Activated CD8-positive, alpha-beta memory T cell treated with anti-CD3 and anti-CD28 coated beads, Interleukin-2, amount 50 U/mL, for 48 hours (primary cell): ENCODE measurements at regions not wholly inside any gene's neighbourhood (a gene's known extent, or its start where the extent isn't known, plus 50 kb on each side); places are given as distances from the start of the nearest gene placed in this dataset.

ENCODE experiments used
- DNase-seq: peaks from one replicate; pipeline ENCODE4 v3.0.0-alpha.2; 2020

DNA sequence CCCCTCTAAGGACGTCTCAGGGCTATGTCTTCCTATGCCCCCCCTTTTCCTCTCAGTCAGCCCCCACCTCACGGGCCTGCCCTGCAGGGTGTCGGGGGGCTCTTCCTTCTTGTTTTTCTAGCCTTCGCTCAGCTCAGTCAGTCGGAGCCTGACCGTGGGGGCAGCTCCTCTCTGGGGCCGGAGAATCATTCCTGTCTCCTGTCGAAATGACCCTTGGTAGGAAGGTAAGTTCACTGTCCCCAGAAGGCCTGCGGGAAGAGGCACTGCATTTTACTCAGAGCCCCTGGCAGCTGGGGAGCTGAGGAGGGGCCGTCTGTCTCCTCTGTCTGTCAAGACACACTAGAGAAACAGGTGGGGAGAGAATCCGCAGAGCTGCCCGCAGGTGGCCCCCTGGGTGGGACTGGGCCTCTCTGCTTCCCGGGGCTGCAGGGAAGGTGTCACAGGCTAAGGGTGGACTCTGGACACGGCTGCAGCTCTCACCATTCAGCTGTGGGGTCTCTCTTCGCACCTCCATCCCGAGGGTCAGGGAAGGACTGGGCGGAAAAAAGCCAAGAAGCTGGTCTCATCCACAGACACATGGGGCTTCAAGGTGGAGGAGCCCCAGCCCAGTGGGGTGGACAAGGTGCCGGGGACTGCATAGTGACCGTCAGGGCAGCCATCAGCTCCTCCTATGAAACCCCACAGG, 112.8 kb upstream of the TNRC6C start:
- DNase-seq: no peak

DNA sequence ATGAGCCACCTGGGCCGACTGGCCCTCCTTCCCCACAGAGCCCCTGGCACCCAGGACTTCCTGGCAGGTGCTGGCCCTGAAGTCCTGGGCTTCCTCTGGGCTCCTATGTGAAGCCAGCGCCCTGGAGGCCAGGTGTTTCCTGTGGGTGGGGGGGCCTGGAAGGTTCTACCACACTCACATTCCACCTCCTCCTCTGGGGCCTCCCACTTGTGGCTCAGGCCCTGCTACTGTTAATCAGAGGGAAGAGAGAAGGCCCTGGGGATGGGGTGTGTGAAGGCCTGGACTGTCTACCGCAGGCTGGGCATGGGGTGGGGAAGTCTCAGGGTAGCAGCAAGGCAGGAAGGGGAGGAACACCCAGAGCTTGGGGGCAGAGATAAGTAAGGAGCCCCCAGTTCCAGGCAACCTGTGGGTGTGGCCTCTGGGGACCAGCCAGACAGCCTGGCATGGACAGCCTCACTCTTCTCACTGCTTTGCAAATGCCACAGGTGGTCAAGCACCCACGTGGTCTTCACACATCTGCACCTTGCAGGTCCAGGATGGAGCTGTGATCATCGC, 111.9 kb upstream of the TNRC6C start:
- no peak for DNase-seq

DNA sequence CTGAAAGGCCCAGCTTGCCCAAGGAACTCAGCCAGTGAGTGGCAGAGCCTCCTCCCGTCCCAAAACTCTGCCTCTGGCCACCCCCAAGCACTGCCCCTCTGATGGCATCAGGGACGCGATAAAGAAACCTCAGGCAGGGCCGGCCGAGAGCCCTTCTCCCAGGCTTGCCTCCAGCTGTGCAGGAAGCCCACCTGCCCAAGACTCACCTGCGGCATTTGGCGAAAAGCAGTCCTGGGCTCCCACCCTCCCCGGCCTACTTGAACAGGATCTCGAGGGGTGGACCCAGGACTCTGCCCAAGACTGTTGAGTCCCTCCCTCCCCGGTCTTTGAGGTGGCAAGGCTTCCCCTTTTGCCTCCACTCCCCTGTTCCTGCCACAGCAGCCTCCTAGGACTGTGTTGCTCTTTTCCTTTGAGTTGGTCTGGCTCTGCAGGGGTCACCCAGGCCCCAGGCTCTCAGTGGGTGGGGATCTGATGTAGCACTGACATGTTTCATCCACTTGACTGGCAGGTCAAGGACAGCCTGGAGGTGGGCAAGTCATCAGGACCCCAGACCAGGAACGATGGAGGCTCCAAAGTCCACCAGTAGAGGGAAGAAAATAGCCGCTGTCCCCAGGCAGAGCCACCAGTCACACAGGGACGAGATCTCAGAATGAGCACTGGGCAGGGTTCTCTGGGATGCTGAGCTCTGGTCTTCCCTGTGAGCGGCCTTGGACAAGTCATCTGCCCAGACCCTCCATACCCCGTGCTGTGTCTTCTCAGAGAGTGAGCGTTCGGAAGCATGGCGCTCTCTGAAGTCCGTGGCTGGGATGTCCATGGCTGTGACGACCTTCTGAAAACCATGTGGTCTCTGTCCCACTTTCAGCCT, 111.0 kb upstream of the TNRC6C start:
- no peak for DNase-seq

DNA sequence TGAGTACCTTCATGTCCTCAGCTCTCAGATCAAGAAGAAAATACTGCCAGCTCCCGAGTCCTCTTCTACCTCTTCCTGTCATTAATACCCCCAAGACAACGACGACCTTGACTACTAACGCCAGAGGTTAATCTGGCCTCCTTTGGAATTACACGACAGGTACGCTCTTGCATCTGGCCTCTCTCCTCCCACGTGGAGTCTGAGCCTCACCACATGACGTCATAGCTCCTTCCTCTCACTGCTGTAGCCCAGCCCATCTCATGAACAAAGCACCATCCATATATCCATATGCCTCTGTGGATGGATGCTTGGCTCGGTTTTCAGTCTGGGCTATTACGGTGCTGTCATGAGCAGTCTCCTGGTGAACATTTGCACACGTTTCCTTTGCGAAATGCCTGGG, 110.2 kb upstream of the TNRC6C start:
- no peak for DNase-seq

DNA sequence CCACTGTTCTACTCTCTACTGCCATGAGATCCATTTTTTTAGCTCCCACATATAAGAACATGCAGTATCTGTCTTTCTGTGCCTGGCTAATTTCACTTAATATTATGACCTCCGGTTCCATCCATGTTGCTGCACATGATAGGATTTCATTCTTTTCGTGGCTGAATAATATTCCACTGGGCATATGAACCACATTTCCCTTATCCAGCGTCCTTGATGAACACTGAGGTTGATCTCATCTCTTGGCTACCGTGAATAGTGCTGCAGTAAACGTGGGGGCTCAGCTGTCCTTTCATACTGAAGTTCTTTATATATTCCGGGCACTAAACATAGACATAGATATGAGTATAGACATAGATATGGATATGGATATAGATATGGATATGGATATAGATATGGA, 109.3 kb upstream of the TNRC6C start:
- no peak for DNase-seq

DNA sequence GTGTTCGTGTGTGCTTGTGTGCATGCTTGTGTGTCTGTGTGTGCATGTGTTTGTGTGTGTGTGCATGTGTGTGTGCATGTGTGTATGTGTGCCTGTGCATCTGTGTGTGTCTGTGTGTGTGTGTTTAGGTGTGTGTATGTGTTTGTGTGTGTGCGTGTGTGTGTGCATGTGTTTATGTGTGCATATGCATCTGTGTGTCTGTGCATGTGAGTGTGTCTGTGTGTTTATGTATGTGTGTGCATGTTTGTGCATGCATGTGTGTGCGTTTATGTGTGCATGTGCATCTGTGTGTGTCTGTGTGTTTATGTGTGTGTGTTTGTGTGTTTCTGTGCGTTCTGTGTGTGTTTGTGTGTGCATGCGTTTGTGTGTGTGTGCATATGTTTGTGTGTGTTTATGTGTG, 106.6 kb upstream of the TNRC6C start:
- DNase-seq: no peak

DNA sequence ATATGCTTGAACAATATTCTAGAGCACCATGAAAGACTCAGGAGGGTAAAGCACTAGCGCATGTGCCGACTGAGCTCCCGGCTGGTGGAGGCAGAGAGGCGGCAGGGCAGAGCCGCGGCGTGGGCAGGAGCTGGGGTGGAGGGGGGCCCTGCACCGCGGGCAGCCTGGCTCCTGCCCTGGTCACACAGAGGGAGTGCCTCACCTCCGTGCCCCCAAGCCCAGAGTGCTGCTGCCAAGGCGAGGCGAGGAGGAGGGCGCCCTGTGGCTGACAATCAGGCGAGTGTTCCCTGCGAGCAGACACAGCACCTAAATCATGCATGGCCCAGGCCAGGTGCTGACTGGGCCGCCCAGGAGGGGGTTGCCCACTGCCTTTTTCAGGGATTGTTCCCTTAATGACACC, 105.8 kb upstream of the TNRC6C start:
- no peak for DNase-seq

DNA sequence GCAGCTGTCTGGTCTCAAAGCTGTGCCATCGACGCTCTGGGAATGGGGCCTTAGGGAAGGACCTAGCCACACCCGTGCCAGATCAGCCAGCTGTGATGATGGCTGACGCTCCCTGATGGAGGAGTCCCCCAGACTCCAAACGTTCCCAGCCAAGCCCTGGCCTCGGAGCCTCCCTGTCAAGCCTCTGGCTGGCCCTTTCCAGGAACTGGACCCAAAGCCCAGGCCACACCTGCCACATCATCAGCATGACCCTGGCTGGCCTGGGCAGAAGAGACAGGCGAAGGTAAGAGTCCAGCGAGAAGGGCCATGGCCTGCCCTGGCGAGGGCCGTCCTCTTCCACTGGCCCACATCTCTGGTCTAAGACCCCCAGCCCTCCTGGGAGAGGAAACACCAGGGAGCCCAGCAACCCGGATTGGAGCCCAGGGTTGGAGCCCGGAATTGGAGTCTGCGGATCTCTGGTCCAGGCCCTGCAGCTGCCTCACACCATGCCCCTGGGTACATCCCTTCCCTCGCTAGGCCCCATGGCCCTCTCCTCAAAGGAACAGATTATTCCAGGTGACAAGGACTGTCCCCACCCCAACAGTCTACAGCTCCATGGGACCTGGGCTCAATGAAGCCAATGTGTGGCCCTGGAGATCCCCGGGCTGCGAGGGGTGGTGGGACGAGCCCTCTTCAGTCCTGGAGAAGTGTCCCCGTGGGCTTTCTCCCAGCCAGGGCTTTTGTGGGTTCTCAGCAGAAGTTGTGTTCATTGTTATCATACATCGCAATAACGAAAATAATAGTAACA, 105.1 kb upstream of the TNRC6C start:
- no peak for DNase-seq

DNA sequence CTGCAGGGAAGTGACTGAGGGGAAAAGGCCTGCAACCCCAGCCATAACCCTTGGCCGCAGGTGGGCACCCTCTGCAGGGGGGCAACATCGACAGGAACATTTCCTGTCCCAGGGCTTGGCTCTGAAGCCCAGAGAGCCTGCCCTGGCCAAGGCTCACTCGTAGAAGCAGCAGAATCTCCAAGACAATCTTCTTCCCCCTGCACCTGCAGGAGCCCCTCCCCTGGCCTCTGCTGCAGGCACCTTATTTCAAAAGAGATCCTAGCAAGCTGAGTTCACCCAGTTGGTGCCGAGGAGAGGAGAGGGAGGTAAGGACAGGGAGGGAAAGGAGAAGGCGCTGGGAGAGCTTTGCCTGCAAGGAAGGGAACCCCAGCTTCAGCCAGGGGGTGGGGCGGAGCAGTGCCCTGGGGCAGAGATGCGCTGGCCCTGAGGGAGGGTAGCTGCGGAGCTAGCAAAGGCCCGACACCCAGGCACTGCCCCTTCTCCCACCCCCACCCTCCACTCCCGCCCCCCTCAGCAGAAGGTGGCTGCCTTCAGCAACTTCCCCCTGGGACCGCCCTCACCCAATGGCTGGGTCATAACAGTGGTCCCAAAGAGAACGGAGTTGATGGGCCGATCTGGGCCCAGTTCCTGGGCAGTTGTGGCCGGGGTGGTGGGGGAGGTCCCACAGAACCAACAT, 104.3 kb upstream of the TNRC6C start:
- DNase-seq: no peak

DNA sequence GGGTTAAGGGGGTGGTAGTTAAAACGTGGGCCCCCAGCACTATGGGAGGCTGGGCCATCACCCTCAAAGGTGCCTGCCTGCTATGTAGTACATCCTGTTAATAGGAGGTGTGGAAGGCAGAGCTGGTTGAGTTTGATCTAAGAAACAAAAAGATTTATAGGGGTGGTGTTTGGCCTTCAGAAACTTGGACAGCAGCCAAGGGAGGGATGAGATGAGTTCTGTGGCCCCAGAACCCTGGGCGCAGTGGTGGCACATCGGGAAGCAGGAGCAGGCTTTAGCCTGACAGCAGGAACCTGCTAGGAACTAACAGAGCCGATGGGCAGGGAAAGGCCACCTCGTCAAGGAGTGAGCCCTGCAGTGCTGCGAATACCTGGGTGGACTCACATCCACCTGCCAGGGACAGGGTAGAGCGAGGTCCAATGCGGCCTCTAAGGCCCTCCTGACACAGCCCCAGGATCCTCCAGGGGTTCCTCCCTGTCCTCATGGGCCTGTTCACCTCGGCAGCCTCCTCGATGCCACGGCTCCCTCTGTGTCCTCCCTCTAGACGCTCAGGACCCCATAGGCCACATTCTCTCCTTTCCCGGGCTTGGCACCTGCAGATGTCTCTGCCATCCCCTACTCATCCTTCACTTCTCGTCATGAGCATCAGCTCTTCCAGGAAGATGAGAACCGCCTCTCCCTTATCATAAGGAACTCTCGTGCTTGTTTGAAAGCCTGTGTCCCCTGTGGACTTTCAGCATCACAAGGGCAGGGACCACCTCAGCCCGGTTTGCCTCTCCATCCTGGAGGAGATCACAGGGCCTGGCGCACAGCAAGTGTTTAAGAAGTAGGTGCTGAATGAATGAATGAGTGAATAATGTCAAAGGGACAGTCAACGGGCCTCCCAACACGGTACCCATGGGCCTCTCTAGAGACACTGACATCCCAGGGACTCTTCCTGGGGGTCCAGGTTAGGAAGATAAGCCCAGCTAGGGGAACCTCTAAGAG, 103.5 kb upstream of the TNRC6C start:
- no peak for DNase-seq

DNA sequence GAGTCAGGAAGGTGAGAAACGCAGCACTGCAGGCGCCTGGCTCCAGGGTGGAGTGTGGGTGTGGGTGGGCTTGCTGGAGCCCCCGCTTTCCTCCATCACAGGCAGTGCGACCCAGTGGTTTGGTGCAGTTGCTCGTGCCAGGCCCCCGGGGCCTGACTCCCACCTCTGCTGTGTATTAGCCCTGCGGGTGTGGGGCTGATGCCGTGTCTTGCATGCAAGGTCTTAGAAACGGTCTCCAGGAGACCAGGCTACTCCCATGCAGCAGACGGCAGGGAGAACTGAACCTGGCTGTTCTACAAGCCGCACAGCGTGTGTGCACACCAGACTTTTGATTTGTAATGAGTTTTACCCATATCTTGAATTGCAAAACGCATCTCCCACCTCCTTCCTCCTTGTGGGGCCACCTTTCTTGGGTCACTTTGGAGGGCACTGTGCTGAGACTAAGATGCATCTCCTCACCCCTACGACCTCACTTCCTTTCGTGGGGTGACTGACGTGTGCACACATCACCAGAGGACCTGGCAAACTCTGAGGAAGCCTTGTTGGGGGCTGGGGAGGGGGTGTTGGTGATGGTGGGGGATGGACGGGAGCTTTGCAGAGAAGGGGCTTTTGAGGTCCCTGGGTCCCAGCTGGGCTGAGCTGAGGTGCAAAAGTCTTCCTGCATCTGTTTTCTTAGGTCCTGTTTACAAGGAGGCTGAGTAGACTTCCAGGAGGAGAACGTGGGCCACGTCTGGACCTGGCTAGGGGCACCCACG, 101.8 kb upstream of the TNRC6C start:
- no peak for DNase-seq

DNA sequence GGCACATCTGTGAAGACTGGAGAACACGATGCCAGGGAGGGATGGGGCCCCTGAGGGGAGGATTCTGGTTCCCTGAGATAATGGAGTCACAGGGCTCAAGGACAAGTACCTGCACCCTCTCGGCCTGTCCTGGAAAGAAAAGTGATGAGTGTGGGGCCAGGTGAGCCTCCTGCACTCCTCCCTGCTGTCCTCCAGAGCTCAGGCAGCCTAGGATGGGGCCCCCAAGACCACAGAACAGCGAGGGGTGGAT, 101.3 kb upstream of the TNRC6C start:
- no peak for DNase-seq

DNA sequence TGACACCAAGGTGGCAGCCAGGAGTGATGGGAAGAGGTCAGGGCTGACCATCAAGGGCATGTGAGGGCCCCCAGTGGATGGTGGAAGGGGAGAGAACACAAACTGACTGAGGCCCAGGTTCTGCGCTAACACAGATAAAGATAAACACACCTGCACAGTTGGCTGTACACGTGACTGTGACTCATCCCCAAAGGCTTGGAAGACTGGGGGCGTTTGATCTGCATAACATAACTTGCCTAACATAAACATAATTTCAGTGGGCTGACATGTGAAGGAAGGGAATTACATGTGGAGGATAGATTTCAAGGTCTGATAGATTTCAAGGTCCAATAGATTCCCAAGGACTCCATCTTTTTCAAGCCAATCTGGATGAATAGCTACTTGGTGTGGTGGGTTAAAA, 100.9 kb upstream of the TNRC6C start:
- DNase-seq: no peak

DNA sequence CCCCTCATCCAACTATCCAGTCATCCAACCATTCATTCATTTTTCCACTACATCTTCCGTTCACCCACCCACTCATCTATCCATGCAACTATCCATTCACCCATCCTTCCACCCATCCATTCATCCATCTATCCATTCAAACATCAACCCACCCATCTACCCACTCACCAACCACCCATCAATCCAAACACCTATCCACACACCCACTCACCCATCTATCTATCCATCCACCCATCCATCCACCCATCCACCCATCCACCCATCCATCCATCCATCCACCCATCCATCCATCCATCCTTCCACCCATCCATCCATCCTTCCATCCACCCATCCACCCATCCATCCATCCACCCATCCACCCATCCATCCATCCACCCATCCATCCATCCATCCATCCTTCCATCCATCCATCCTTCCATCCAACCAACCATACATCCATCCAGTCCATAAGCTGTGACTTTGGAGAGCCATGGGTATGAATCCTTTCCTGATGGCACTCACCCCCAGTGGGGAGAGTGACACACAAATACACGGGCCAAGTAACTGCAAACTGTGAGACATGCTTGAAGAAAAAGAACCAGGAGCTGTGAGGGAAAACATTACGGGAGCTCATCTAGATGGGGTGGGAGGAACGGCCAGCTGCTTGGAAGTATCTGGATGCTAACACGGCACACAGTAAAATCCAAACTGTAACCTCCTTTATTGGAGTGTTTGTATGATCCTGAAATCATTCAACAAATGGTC, 100.0 kb upstream of the TNRC6C start:
- DNase-seq: no peak

DNA sequence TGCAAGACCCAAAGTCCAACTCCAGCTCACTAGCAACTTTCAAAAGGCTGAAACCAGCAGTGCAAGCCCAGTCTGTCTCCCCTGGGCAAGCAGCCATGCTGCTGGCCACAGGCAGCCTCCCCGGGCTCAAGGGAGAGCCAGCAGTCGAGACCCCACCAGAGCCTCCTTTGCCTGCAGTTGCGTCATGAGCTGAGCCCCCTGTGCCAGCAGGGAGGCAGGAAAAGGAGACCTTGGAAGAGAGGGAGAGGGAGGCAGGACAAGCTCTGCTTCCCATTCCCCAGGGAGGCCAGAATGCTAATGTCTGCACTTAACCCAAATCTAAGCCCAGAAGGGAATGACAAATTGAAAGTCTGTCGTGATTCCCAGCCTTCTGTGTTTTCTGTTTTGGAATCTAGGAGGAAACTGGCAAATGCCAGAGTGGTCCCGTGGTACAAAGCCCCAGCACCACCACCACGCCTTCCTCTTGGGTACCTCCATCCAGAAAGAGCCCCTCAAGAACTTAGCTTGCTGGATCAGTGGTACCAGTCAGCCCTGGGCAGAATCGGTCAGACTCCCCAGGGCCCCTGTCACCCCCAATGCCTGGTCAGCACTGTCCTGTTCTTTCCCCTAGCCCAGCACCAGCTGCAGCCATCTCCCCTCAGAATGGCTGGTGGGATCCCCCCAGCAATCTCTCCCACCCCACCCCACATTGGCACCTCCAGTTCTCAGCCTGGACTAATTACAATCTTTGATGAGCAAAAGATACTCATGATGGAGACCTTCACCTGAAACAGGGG, 99.3 kb upstream of the TNRC6C start:
- DNase-seq: no peak

DNA sequence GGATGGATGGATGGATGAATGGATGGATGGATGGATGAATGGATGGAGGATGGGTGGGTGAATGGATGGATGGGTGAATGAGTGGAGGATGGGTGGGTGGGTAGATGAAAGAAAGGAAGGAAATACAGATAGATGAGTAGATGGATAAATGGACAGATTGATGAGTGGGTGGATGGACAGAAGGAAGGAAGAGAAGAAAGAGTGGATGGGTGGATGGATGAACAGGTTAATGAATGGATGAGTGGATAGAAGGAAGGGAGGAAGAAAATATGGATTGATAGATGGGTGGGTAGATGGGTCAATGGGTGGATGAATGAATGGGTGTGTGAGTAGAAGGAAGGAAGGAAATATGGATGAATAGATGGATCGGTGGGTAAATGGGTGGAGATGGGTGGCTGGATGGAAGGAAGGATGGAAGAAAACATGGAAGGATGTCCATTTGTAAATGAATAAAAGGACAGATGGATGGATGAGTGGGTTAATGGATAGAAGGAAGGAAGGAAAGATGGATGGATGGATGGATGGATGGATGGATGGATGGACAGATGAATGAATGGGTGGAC, 97.3 kb upstream of the TNRC6C start:
- no peak for DNase-seq

DNA sequence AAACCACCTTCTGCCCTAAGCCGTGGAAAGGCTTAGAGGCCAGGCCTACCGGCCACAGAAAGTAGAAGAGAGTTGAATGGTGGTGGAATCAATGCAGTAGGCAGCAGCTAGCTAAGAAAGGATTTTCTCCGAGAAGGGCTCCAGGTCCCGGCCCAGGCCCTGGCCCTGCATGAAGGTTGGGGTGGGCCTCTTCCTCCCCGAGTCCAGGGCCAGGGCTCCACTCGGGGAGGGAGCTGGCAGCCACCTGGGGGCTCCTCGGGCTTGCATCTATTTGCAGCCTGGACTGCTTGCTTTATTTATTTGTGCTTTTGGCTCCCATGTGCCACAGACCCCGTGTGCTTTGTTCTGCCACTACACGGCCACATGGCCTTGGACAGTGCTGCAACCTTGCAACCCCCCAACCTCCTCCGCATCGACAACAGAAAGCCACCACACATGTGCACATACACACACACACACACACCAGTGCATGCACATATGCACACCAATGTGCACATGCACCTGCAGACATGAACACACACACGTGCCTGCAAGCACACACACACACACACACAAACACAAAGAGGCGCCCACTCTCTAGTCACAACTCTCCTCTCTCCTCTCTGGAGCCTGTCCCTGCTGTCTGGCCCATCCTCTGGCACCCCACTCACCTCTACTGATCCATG, 96.4 kb upstream of the TNRC6C start:
- DNase-seq: no peak
